HCT116 (cell line): ENCODE measurements at regions not wholly inside any gene's neighbourhood (a gene's known extent, or its start where the extent isn't known, plus 50 kb on each side); places are given as distances from the start of the nearest gene placed in this dataset.

ENCODE experiments used
- ATAC-seq: fragments of 200-7000 bp; cut with Tn5 transposase; 2 replicates; pipeline ENCODE4 v1.9.1; 2020; ENCODE audit warnings: mild to moderate bottlenecking, moderate library complexity
- BruUV-seq: library from RNA; stranded (reverse); fragments of 400-500 nt; replicated peaks from 2 replicates; lab custom pipeline; 2021; lab: Mats Ljungman, UMichigan
- CTCF ChIA-PET: fragments of 300-600 bp; sonication (Branson Sonifier 250); formaldehyde crosslinking; loops from one replicate; lab custom pipeline; 2021; ENCODE audit warnings: antibody characterized with exemption; lab: Charles Lee
- POLR2A ChIA-PET: fragments of 300-600, 350-600 bp; sonication (Branson Sonifier 250); formaldehyde crosslinking; loops from one replicate; lab custom pipeline; 2021; ENCODE audit warnings: antibody characterized with exemption; lab: Charles Lee
- RAD21 ChIA-PET, 2 experiments: fragments of 300-600 bp; sonication (Branson Sonifier 250); formaldehyde crosslinking; loops; one replicate each; lab custom pipeline; 2023; ENCODE audit warnings: low total read pairs in 2 of 2; ENCODE audit not compliant: uncharacterized antibody in 2 of 2, unreplicated experiment in 2 of 2, low non-redundant PET in 1 of 2; lab: Charles Lee
- DNase-seq: peaks from one replicate; pipeline ENCODE4 v3.0.0-alpha.2; 2010; ENCODE audit warnings: low read depth, low spot score
- H2AFZ ChIP-seq: fragments of 200-600 bp; shearing (Covaris generic), sonication (generic); 2 replicates; pipeline ENCODE4 v1.6.1; 2017; ENCODE audit warnings: low read depth, mixed run types, mixed read lengths, antibody characterized with exemption, low read length; ENCODE audit not compliant: poor library complexity, severe bottlenecking
- H3K27ac ChIP-seq: 2 replicates; pipeline ENCODE4 v1.5.1; 2012; ENCODE audit warnings: low read depth, low read length
- H3K27me3 ChIP-seq: fragments of 200-600 bp; sonication (generic); 2 replicates; pipeline ENCODE4 v1.6.1; 2016; ENCODE audit warnings: mixed run types, low read length, mixed read lengths; ENCODE audit not compliant: insufficient read depth
- H3K36me3 ChIP-seq, 2 experiments: fragments of 200-500 bp in 1 of 2; fragments of 200-600 bp in 1 of 2; sonication (Bioruptor generic) in 1 of 2; sonication (generic) in 1 of 2; 2 replicates each; pipeline versions ENCODE4 v1.5.1 to v1.6.1; 2014 to 2016; ENCODE audit warnings: low read length in 2 of 2, inconsistent platforms in 1 of 2, mixed read lengths in 1 of 2, mixed run types in 1 of 2; ENCODE audit not compliant: insufficient read depth in 2 of 2, control insufficient read depth in 1 of 2
- H3K4me1 ChIP-seq, 2 experiments: fragments of 200-600 bp in 1 of 2; sonication (generic) in 1 of 2; 2 replicates each; pipeline versions ENCODE4 v1.5.1 to v1.6.1; 2012 to 2017; ENCODE audit warnings: low read length in 2 of 2, inconsistent platforms in 1 of 2, mild to moderate bottlenecking in 1 of 2, mixed read lengths in 1 of 2, mixed run types in 1 of 2, moderate library complexity in 1 of 2; ENCODE audit not compliant: insufficient read depth in 2 of 2, control insufficient read depth in 1 of 2
- H3K4me2 ChIP-seq: fragments of 200-600 bp; sonication (generic); 2 replicates; pipeline ENCODE4 v1.6.1; 2017; ENCODE audit warnings: mixed run types, low read length, mixed read lengths
- H3K4me3 ChIP-seq, 2 experiments: fragments of 200-600 bp in 1 of 2; sonication (generic) in 1 of 2; replicated peaks in 1 of 2; 2 replicates each; pipeline ENCODE4 v1.5.1; 2011 to 2016; ENCODE audit warnings: low read length in 2 of 2, control low read depth in 1 of 2, low read depth in 1 of 2, mild to moderate bottlenecking in 1 of 2, mixed read lengths in 1 of 2, mixed run types in 1 of 2
- H3K79me2 ChIP-seq: fragments of 200-600 bp; sonication (generic); 2 replicates; pipeline ENCODE4 v1.6.1; 2017; ENCODE audit warnings: mild to moderate bottlenecking, mixed run types, low read length, moderate library complexity, mixed read lengths; ENCODE audit not compliant: insufficient read depth
- H3K9ac ChIP-seq: fragments of 200-600 bp; sonication (generic); 2 replicates; pipeline ENCODE4 v1.6.1; 2016; ENCODE audit warnings: low read length, mixed read lengths
- H3K9me2 ChIP-seq: fragments of 200-600 bp; sonication (generic), shearing (Covaris generic); 2 replicates; pipeline ENCODE4 v1.6.1; 2017; ENCODE audit warnings: mixed run types, mild to moderate bottlenecking, moderate library complexity; ENCODE audit not compliant: insufficient read depth
- H3K9me3 ChIP-seq, 2 experiments: fragments of 200-500 bp in 1 of 2; fragments of 200-600 bp in 1 of 2; sonication (Bioruptor generic) in 1 of 2; sonication (generic) in 1 of 2; 2 replicates each; pipeline ENCODE4 v1.6.1; 2014 to 2017; ENCODE audit warnings: low read length in 2 of 2, mixed read lengths in 2 of 2, inconsistent platforms in 1 of 2, low read depth in 1 of 2, mild to moderate bottlenecking in 1 of 2, mixed run types in 1 of 2, moderate library complexity in 1 of 2; ENCODE audit not compliant: control insufficient read depth in 1 of 2, insufficient read depth in 1 of 2
- H4K20me1 ChIP-seq: fragments of 200-600 bp; sonication (generic), shearing (Covaris generic); 2 replicates; pipeline ENCODE4 v1.6.1; 2017; ENCODE audit warnings: mixed run types, mild to moderate bottlenecking, moderate library complexity; ENCODE audit not compliant: insufficient read depth
- CBX3 ChIP-seq: IDR thresholded peaks from 2 replicates; pipeline ENCODE4 v1.6.1; 2012; ENCODE audit warnings: low read depth
- CEBPB ChIP-seq: IDR thresholded peaks from 2 replicates; pipeline ENCODE4 v1.6.1; 2012; ENCODE audit warnings: low read depth
- EGR1 ChIP-seq: IDR thresholded peaks from 2 replicates; pipeline ENCODE4 v1.6.1; 2012; ENCODE audit warnings: low read depth
- EZH2phosphoT487 ChIP-seq: fragments of 200-600 bp; IDR thresholded peaks from 2 replicates; pipeline ENCODE4 v1.6.1; 2018; ENCODE audit warnings: antibody characterized with exemption, borderline replicate concordance
- FOSL1 ChIP-seq: IDR thresholded peaks from 2 replicates; pipeline ENCODE4 v1.6.1; 2012; ENCODE audit warnings: low read depth
- JUND ChIP-seq: IDR thresholded peaks from 2 replicates; pipeline ENCODE4 v1.6.1; 2012
- REST ChIP-seq: IDR thresholded peaks from 2 replicates; pipeline ENCODE4 v1.6.1; 2012; ENCODE audit warnings: low read depth
- SIN3A ChIP-seq: IDR thresholded peaks from 2 replicates; pipeline ENCODE4 v1.6.1; 2012; ENCODE audit warnings: low read depth
- SP1 ChIP-seq: IDR thresholded peaks from 2 replicates; pipeline ENCODE4 v1.6.1; 2012; ENCODE audit warnings: low read depth
- SRF ChIP-seq: IDR thresholded peaks from 2 replicates; pipeline ENCODE4 v1.6.1; 2012; ENCODE audit warnings: low read depth
- TCF7L2 ChIP-seq: IDR thresholded peaks from 2 replicates; pipeline ENCODE4 v1.7.0; 2011; ENCODE audit warnings: borderline replicate concordance, inconsistent platforms; ENCODE audit not compliant: insufficient read depth, insufficient read length; ENCODE audit errors: extremely low read depth
- ZNF274 ChIP-seq: fragments of 200-500 bp; sonication (Bioruptor generic); IDR thresholded peaks from 2 replicates; pipeline ENCODE4 v1.6.1; 2014; ENCODE audit warnings: mild to moderate bottlenecking, low read depth, low read length, inconsistent platforms
- intact Hi-C: fragments of 100-400 bp; cut with micrococcal nuclease; formaldehyde crosslinking; loops from 2 replicates; pipeline ENCODE4 v1.10.0; 2022
- TF ChIP-seq, protein P1 (sequence below): IDR thresholded peaks from 2 replicates; pipeline ENCODE4 v1.6.1; 2012
- TF ChIP-seq, protein P2 (sequence below): IDR thresholded peaks from 2 replicates; pipeline ENCODE4 v1.6.1; 2012

DNA sequence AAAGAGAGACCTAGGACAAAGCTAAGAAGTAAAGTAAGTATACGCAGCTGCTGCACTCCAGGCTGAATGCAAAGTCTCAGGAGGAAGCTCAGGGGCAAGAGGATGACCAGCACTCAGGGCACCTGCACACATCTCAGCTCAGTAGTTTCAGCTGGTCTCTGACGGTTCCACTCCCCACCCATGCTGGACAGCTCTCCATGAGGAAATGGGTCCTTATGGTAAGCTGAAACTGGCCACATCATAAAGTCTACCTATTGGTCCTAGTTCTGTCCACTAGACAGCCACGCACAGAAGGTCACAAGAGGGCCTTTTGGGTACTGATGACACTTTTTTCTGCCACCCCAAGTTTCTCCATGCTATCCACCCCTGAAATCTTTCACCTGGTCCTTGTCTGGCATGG is 215.3 kb downstream of the TTC32 start:
- TF ChIP-seq CBX3 (no peak), EGR1 (no peak), TCF7L2 (no peak), CEBPB (no peak), SP1 (no peak), FOSL1 (no peak), SRF (no peak)
- TF ChIP-seq, protein P1, sequence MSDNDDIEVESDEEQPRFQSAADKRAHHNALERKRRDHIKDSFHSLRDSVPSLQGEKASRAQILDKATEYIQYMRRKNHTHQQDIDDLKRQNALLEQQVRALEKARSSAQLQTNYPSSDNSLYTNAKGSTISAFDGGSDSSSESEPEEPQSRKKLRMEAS, result no peak
- CTCF ChIA-PET, result no interaction called here
- ATAC-seq, result no peak
- Histone ChIP-seq H3K4me1 (peaks cover 0 to 9% of the 10 kb centered on the region in 2 experiments; a peak in 2 of 4 replicates), H4K20me1 (no peaks in the 10 kb centered on the region), H3K79me2 (no peaks in the 10 kb centered on the region), H3K27ac (no peak overlapping the region), H3K4me3 (no peak overlapping the region), H3K9me2 (no peaks in the 10 kb centered on the region), H3K9ac (no peak overlapping the region), H3K4me2 (no peak overlapping the region), H3K36me3 (no peaks in the 10 kb centered on the region), H3K9me3 (no peaks in the 10 kb centered on the region), H2AFZ (no peak overlapping the region), H3K27me3 (no peaks in the 10 kb centered on the region)
- DNase-seq, result no peak
- POLR2A ChIA-PET, result no interaction called here
- RAD21 ChIA-PET, result no interaction called here
- intact Hi-C loops, result no loop called here
- BruUV-seq, result no TSS peak

GRCh38 chr2:19685731-19686130 is 216.1 kb downstream of the TTC32 start:
- BruUV-seq, result no TSS peak
- RAD21 ChIA-PET, result no interaction called here
- no peaks in the 10 kb centered on the region for H3K9me3 ChIP-seq
- CTCF ChIA-PET, result no interaction called here
- H2AFZ ChIP-seq, result no peak overlapping the region
- TF ChIP-seq EZH2phosphoT487, result no peak
- TF ChIP-seq, protein P2, sequence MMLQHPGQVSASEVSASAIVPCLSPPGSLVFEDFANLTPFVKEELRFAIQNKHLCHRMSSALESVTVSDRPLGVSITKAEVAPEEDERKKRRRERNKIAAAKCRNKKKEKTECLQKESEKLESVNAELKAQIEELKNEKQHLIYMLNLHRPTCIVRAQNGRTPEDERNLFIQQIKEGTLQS, result no peak
- no peak for TF ChIP-seq TCF7L2
- TF ChIP-seq REST, result no peak
- no peak for TF ChIP-seq ZNF274
- TF ChIP-seq EGR1, result no peak
- TF ChIP-seq SIN3A, result no peak
- TF ChIP-seq SRF, result no peak
- TF ChIP-seq JUND, result no peak
- H3K9ac ChIP-seq, result no peak overlapping the region
- no peak overlapping the region for H3K27ac ChIP-seq
- no peak for DNase-seq
- intact Hi-C loops, result no loop called here
- H3K4me1 ChIP-seq, result peaks cover 0 to 9% of the 10 kb centered on the region in 2 experiments; a peak in 2 of 4 replicates
- no peaks in the 10 kb centered on the region for H4K20me1 ChIP-seq
- no peaks in the 10 kb centered on the region for H3K9me2 ChIP-seq
- no peak overlapping the region for H3K4me2 ChIP-seq
- H3K27me3 ChIP-seq, result peaks cover 5% of the 10 kb centered on the region; the same call in 1 of the 2 replicates
- no peak overlapping the region for H3K4me3 ChIP-seq
- POLR2A ChIA-PET, result no interaction called here
- no peaks in the 10 kb centered on the region for H3K79me2 ChIP-seq
- no peaks in the 10 kb centered on the region for H3K36me3 ChIP-seq
- no peak for ATAC-seq
